SK-N-SH treated with all-trans-retinoic acid at 6 μM for 48 hours (cell line): ENCODE measurements at regions not wholly inside any gene's neighbourhood (a gene's known extent, or its start where the extent isn't known, plus 50 kb on each side); places are given as distances from the start of the nearest gene placed in this dataset.
"Not testable (repeated sequence)": the region's sequence is repeated elsewhere in the genome, so short reads cannot be mapped to it uniquely, and the experiment has no call there.

Experiments
- ATAC-seq: fragments of 200-7000 bp; cut with Tn5 transposase; 3 replicates; pipeline ENCODE4 v1.9.1; 2020; ENCODE audit warnings: mild to moderate bottlenecking, moderate library complexity
- ARNTL ChIP-seq: fragments of 450-650 bp; formaldehyde crosslinking; IDR thresholded peaks from 2 replicates; pipeline ENCODE4 v1.5.0; 2020; ENCODE audit warnings: low read depth, mild to moderate bottlenecking, moderate library complexity, borderline replicate concordance
- BACH2 ChIP-seq: fragments of 250-450 bp; sonication (Bioruptor Pico); IDR thresholded peaks from 2 replicates; pipeline ENCODE4 v1.9.0; 2021; ENCODE audit warnings: mild to moderate bottlenecking, borderline replicate concordance
- OSR1 ChIP-seq: fragments of 250-450 bp; sonication (Bioruptor Pico); IDR thresholded peaks from 2 replicates; pipeline ENCODE4 v1.8.0; 2022; ENCODE audit warnings: moderate library complexity, mild to moderate bottlenecking, inconsistent platforms
- PPARA ChIP-seq: fragments of 250-450 bp; sonication (Bioruptor Pico); IDR thresholded peaks from 2 replicates; pipeline ENCODE4 v1.5.0; 2020; ENCODE audit warnings: mild to moderate bottlenecking, borderline replicate concordance
- TCF4 ChIP-seq: fragments of 250-450 bp; sonication (Bioruptor Pico); IDR thresholded peaks from 2 replicates; pipeline ENCODE4 v1.8.0; 2021; ENCODE audit warnings: mild to moderate bottlenecking, moderate library complexity, borderline replicate concordance
- TOX ChIP-seq: fragments of 250-450 bp; sonication (Bioruptor Pico); IDR thresholded peaks from 2 replicates; pipeline ENCODE4 v1.8.0; 2021; ENCODE audit warnings: mild to moderate bottlenecking, moderate library complexity, borderline replicate concordance
- TSHZ2 ChIP-seq: fragments of 250-450 bp; sonication (Bioruptor Pico); IDR thresholded peaks from 2 replicates; pipeline ENCODE4 v1.5.0; 2020; ENCODE audit warnings: mild to moderate bottlenecking, moderate library complexity
- ZC3H10 ChIP-seq: fragments of 250-450 bp; sonication (Bioruptor Pico); IDR thresholded peaks from 2 replicates; pipeline ENCODE4 v1.5.1; 2021; ENCODE audit warnings: mild to moderate bottlenecking, moderate library complexity
- ZFP30 ChIP-seq: fragments of 450-650 bp; formaldehyde crosslinking; IDR thresholded peaks from 2 replicates; pipeline ENCODE4 v1.5.0; 2022; ENCODE audit warnings: mild to moderate bottlenecking, moderate library complexity
- ZNF70 ChIP-seq: fragments of 450-650 bp; formaldehyde crosslinking; IDR thresholded peaks from 2 replicates; pipeline ENCODE4 v1.5.0; 2020; ENCODE audit warnings: mild to moderate bottlenecking, moderate library complexity
- ZNF8 ChIP-seq: fragments of 450-650 bp; formaldehyde crosslinking; IDR thresholded peaks from 2 replicates; pipeline ENCODE4 v1.5.0; 2020; ENCODE audit warnings: mild to moderate bottlenecking, moderate library complexity

DNA sequence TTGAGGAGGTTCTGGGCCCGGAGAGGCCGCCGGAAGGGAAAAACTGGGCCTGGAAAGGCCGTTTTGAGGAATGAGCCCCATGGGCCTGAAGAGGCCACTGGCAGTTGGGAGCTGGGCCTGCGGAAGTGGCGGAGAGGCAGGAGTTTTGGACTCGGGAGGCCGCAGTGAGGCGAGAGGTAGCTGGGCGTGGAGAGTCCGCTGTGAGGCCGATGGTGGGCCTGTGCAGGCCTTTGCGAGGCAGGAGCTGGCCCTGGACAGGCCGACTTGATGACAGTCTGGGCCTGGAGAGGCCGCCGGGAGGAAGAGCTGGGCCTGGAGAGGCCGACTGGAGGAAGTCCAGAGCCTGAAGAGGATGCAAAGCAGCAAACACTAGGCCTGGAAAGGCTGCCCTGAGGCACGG lies 259.0 kb upstream of the NUPR2 start:
- TF ChIP-seq ZNF70 (no peak), ZNF8 (CRISPR knock-in tag) (no peak), TCF4 (CRISPR knock-in tag) (no peak), PPARA (CRISPR knock-in tag) (no peak), ZFP30 (no peak), ARNTL (CRISPR knock-in tag) (no peak), TOX (CRISPR knock-in tag) (no peak), TSHZ2 (CRISPR knock-in tag) (no peak), BACH2 (CRISPR knock-in tag) (no peak), OSR1 (CRISPR knock-in tag) (no peak)
- no peak for ATAC-seq

GRCh38 chr7:56374666-56375065 lies 258.4 kb upstream of the NUPR2 start:
- ATAC-seq: not testable (repeated sequence)

DNA sequence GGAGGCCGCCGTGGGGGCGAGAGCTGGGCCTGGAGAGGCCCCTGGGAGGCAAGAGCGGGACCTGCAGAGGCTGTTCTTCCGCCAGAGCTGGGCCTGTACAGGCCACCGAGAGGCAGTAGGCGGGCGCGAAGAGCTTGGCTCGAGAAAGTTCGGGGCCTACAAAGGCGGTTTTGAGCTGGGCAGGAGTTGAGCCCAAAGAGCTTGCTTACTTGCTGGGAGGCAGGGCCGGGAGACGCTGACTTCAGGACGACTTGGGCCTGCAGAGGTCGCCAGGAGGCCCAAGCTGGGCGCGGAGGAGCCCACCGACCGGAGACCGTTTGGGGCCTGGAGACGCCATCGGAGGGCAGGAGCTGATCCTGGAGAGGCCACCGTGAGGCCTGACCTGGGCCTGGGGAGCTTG lies 257.1 kb upstream of the NUPR2 start:
- not testable (repeated sequence) for ATAC-seq

DNA sequence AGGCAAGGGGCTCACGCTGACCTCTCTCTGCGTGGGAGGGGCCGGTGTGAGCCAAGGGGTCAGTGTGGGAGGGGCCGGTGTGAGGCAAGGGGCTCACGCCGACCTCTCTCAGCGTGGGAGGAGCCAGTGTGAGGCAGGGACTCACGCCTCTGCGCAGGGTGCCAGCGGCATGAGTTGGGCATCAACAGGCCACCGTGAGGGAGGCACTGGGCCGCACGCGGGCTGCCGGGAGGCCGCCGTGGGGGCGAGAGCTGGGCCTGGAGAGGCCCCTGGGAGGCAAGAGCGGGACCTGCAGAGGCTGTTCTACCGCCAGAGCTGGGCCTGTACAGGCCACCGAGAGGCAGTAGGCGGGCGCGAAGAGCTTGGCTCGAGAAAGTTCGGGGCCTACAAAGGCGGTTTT lies 255.6 kb upstream of the NUPR2 start:
- not testable (repeated sequence) for ATAC-seq

- ATAC-seq: not testable (repeated sequence)
Observed at GRCh38 chr7:56370208-56370872, 254.1 kb upstream of the NUPR2 start.

DNA sequence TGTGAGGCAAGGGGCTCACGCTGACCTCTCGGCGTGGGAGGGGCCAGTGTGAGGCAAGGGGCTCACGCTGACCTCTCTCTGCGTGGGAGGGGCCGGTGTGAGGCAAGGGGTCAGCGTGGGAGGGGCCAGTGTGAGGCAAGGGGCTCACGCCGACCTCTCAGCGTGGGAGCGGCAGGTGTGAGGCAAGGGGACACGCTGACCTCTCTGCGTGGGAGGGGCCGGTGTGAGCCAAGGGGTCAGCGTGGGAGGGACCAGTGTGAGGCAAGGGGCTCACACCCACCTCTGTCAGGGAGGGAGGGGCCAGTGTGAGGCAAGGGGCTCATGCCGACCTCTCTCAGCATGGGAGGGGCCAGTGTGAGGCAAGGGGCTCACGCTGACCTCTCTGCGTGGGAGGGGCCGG lies 251.7 kb upstream of the NUPR2 start:
- ATAC-seq: not testable (repeated sequence)

DNA sequence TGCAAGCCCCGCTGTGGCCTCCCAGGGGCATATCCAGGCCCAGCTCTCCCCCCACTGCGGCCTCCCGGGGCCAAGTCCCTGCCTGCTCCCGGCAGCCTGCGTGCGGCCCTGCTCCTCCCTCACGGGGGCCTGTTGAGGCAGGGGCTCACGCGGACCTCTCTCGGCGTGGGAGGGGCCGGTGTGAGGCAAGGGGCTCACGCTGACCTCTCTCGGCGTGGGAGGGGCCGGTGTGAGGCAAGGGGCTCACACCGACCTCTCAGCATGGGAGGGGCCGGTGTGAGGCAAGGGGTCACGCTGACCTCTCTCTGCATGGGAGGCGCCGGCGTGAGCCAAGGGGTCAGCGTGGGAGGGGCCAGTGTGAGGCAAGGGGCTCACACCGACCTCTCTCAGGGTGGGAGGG lies 251.2 kb upstream of the NUPR2 start:
- ATAC-seq: not testable (repeated sequence)

GRCh38 chr7:56366701-56367100 lies 250.5 kb upstream of the NUPR2 start:
- ATAC-seq: not testable (repeated sequence)

- ATAC-seq: not testable (repeated sequence)
Observed at GRCh38 chr7:56352576-56352975, 236.4 kb upstream of the NUPR2 start.

DNA sequence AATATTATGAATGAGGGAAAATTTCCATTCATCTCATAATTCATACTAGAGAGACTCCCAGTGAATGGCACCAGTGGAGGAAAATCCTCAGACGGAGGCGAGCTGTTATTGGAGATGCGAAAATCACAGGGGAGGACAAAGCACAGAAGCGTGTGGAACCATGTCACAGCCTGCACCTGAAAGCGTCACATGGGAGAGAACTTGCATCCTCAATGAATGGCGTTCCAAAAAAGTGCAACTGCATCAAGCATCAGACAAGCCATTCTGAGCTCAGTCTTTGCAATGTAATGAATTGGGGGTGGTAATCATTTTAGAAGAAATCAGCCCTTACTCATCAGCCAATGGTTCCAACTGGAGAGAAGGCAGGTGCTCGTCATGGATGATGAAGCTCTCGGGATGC lies 235.0 kb upstream of the NUPR2 start:
- ATAC-seq: not testable (repeated sequence)

DNA sequence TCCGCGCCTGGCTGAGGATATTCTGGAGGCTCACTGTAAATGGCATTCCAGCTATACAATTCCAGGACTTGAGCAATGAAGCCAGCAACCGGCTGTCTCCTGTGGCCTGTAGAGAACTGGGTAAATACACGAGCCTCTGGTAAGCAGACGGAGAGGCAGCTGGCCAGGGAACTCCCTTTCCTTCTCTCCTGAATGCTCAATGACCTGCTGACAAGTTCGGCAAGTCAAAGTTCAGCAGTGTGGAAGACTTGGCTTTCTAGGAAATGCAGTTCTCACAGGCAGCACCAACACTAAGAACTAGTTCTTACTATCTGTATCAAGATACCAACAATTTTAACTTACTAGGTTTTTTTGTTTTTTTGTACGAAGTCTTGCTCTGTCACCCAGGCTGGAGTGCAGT lies 232.1 kb upstream of the NUPR2 start:
- ATAC-seq: not testable (repeated sequence)

DNA sequence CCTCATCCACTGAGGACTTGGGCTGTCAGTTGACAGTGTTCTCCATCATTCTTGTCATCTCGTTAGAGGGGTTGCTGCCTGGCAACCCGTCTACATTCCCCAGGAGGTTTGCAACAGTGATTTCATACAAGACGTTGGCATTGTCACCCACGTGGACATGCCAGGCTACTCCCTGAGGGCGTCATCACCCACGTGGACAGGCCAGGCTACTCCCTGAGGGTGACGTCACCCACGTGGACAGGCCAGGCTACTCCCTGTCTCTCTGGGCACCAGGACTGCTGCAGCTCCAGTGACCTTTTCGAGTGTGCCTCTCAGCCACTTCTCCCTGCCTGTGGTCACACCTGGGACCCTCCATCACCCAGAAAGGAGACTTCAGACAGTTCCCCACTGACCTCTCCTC lies 212.1 kb upstream of the NUPR2 start:
- ATAC-seq: not testable (repeated sequence)

GRCh38 chr7:56290548-56290947 lies 174.3 kb upstream of the NUPR2 start:
- no peak for TF ChIP-seq PPARA (CRISPR knock-in tag)
- no peak for TF ChIP-seq TOX (CRISPR knock-in tag)
- no peak for TF ChIP-seq ZC3H10 (CRISPR knock-in tag)
- TF ChIP-seq ARNTL (CRISPR knock-in tag): no peak
- no peak for TF ChIP-seq TCF4 (CRISPR knock-in tag)
- no peak for ATAC-seq
